Mesenteric fat pad (tissue), 1 donor: ENCODE measurements at regions not wholly inside any gene's neighbourhood (a gene's known extent, or its start where the extent isn't known, plus 50 kb on each side); places are given as distances from the start of the nearest gene placed in this dataset.
"Not testable (repeated sequence)": the region's sequence is repeated elsewhere in the genome, so short reads cannot be mapped to it uniquely, and the experiment has no call there.

Experiments used
- DNase-seq: peaks from one replicate; pipeline ENCODE4 v3.0.0-alpha.2; 2020; ENCODE audit warnings: low spot score
- donor health status: DM: yes; HTN: yes; CAD: no.

GRCh38 chr9:21597284-21597683, 115.2 kb upstream of the IFNE start:
- DNase-seq: no peak

- DNase-seq: no peak
Observed at GRCh38 chr9:21598749-21599148, 116.6 kb upstream of the IFNE start.

GRCh38 chr9:21605489-21605931, 123.4 kb upstream of the IFNE start:
- no peak for DNase-seq

- no peak for DNase-seq
Observed at GRCh38 chr9:21607576-21607975, 125.5 kb upstream of the IFNE start.

GRCh38 chr9:21608200-21608599, 126.1 kb upstream of the IFNE start:
- no peak for DNase-seq

- DNase-seq: no peak
Observed at GRCh38 chr9:21609506-21609905, 127.4 kb upstream of the IFNE start.

- no peak for DNase-seq
Observed at GRCh38 chr9:21611891-21612290, 129.8 kb upstream of the IFNE start.

GRCh38 chr9:21615018-21615417, 132.9 kb upstream of the IFNE start:
- DNase-seq: no peak

- no peak for DNase-seq
Observed at GRCh38 chr9:21615446-21615845, 133.3 kb upstream of the IFNE start.

- DNase-seq: no peak
Observed at GRCh38 chr9:21616082-21616778, 134.1 kb upstream of the IFNE start.

- DNase-seq: no peak
Observed at GRCh38 chr9:21624675-21625644, 142.8 kb upstream of the IFNE start.

- DNase-seq: no peak
Observed at GRCh38 chr9:21626493-21626892, 144.4 kb upstream of the IFNE start.

GRCh38 chr9:21628954-21629353, 146.8 kb upstream of the IFNE start:
- DNase-seq: not testable (repeated sequence)

GRCh38 chr9:21634951-21635350, 152.8 kb upstream of the IFNE start:
- no peak for DNase-seq

- no peak for DNase-seq
Observed at GRCh38 chr9:21638104-21638503, 156.0 kb upstream of the IFNE start.

- DNase-seq: no peak
Observed at GRCh38 chr9:21653091-21653490, 149.3 kb upstream of the MTAP start.

GRCh38 chr9:21653589-21653988, 148.8 kb upstream of the MTAP start:
- DNase-seq: no peak

- DNase-seq: no peak
Observed at GRCh38 chr9:21656776-21657674, 145.4 kb upstream of the MTAP start.

GRCh38 chr9:21657966-21658667, 144.3 kb upstream of the MTAP start:
- DNase-seq: no peak

GRCh38 chr9:21660976-21661375, 141.5 kb upstream of the MTAP start:
- DNase-seq: no peak

GRCh38 chr9:21661626-21662025, 140.8 kb upstream of the MTAP start:
- no peak for DNase-seq
